HG02759 (cell line): ENCODE measurements at regions not wholly inside any gene's neighbourhood (a gene's known extent, or its start where the extent isn't known, plus 50 kb on each side); places are given as distances from the start of the nearest gene placed in this dataset.

ENCODE experiments used
- ATAC-seq: cut with Tn5 transposase; IDR thresholded peaks from one replicate; pipeline ENCODE4 v1.9.1; 2021; ENCODE audit warnings: mild to moderate bottlenecking, moderate library complexity; ENCODE audit not compliant: unreplicated experiment

- no peak for ATAC-seq
Observed at GRCh38 chr11:116485425-116485824, 287.4 kb downstream of the BUD13 start.

- no peak for ATAC-seq
Observed at GRCh38 chr11:116482716-116483115, 290.1 kb downstream of the BUD13 start.

GRCh38 chr11:116481126-116481675 is 291.6 kb downstream of the BUD13 start:
- no peak for ATAC-seq

GRCh38 chr11:116478669-116479668 is 293.8 kb downstream of the BUD13 start:
- ATAC-seq = no peak

- ATAC-seq = no peak
Observed at GRCh38 chr11:116478205-116478604, 294.6 kb downstream of the BUD13 start.

GRCh38 chr11:116473790-116474346 is 298.9 kb downstream of the BUD13 start:
- no peak for ATAC-seq

GRCh38 chr11:116473206-116473769 is 299.5 kb downstream of the BUD13 start:
- no peak for ATAC-seq

GRCh38 chr11:116472651-116473050 is 300.1 kb downstream of the BUD13 start:
- ATAC-seq = no peak

- no peak for ATAC-seq
Observed at GRCh38 chr11:116471608-116472256, 301.1 kb downstream of the BUD13 start.

- ATAC-seq = no peak
Observed at GRCh38 chr11:116468699-116469098, 304.1 kb downstream of the BUD13 start.

- ATAC-seq = no peak
Observed at GRCh38 chr11:116467823-116468222, 305.0 kb downstream of the BUD13 start.

- ATAC-seq = no peak
Observed at GRCh38 chr11:116466801-116467200, 306.0 kb downstream of the BUD13 start.

- no peak for ATAC-seq
Observed at GRCh38 chr11:116466191-116466590, 306.6 kb downstream of the BUD13 start.

- ATAC-seq = no peak
Observed at GRCh38 chr11:116465056-116465455, 307.7 kb downstream of the BUD13 start.

- ATAC-seq = no peak
Observed at GRCh38 chr11:116461789-116462188, 311.0 kb downstream of the BUD13 start.

- ATAC-seq = no peak
Observed at GRCh38 chr11:116460156-116460920, 312.4 kb downstream of the BUD13 start.

- no peak for ATAC-seq
Observed at GRCh38 chr11:116459185-116460045, 313.4 kb downstream of the BUD13 start.

- no peak for ATAC-seq
Observed at GRCh38 chr11:116458546-116458945, 314.2 kb downstream of the BUD13 start.

GRCh38 chr11:116457336-116458007 is 315.3 kb downstream of the BUD13 start:
- no peak for ATAC-seq
